CD4-positive, alpha-beta T cell treated with Interferon gamma for 1 hour (primary cell): ENCODE measurements at regions not wholly inside any gene's neighbourhood (a gene's known extent, or its start where the extent isn't known, plus 50 kb on each side); places are given as distances from the start of the nearest gene placed in this dataset.
"Not testable (repeated sequence)": the region's sequence is repeated elsewhere in the genome, so short reads cannot be mapped to it uniquely, and the experiment has no call there.

ENCODE experiments used
- DNase-seq: peaks from one replicate; pipeline ENCODE4 v3.0.0-alpha.2; 2020

DNA sequence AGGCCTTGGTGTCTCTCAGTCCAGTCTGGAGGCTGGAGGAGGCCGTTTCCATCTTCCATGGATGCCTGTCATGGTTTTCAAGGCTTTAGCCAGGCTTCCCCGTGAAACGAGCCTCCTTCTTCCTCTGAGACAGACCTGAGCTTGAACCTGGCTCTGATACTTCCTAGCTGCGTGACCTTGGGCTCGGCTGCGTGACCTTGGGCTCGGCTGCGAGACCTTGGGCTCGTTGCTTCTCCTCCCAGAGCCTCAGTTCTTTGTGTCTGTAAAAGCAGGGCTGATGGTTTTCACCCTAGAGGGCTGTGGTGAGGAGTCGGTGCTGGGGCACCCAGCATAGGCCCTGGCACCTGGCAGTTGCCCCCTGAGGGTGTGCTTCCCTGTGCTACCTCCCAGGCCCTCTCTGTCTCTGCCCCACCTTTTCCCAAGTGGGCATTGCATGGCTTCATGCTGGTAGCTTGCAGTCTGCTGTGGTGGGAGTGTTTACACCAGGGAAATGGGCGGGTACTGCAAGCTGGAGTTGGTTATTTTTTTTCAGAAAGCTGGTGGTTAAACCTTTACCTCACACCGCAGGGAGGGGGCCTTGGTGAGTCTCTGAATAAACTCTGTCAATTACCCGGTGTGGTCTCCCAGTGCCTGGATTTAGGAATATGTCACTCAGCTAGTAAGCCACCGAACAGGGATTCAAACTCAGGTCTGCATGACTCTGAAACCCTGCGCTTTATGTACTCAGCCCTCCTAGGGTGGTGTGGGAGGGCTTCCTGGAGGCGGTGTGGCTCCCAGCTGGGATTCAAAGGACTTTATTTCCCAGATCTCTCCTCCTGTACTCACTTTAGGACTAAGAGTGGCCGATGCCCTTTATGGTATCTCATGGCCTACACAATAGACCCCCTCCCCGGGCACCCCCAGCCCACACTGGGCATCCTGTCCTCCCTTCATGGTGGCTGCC lies 129.0 kb upstream of the CIBAR2 start:
- no peak for DNase-seq

DNA sequence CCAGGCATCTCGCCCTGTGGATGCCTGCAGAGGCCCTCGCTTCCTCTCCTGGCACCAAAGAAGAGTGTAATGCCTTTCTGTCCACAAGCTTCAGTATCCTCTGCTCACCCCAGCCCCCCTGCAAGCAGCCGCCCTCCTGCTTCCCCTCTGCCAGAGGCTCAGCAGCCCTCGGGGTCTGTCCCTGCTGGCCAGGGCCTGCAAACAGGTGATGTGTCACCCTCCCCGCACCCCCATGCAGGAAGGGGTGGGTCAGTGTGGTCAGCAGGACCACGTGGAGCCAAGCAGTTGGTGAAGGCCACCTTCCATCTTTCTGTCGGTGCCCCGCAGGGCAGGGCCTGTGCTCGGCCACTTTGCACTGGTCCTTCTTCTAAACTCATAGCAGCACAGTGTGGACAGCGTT lies 129.9 kb upstream of the CIBAR2 start:
- no peak for DNase-seq

DNA sequence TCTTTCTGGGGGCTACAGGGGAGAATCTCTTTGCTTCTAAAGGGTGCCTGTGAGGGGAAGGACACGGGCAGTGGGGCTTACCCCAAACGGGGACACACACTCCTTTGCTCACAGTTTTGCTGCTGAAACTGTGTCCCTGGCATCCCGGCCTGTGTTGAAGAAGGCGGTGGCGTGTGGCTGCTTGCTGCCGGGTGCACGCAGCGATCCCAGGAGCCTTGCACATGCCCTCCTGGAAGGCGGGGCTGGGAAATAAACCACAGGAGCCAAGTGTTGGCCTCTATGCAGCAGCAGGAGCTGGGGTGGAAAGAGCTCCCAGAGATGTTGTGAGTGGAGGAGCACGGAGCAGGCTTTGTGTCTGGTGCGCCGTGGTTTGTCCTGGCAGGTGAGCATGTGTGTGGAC lies 131.0 kb upstream of the CIBAR2 start:
- DNase-seq = no peak

DNA sequence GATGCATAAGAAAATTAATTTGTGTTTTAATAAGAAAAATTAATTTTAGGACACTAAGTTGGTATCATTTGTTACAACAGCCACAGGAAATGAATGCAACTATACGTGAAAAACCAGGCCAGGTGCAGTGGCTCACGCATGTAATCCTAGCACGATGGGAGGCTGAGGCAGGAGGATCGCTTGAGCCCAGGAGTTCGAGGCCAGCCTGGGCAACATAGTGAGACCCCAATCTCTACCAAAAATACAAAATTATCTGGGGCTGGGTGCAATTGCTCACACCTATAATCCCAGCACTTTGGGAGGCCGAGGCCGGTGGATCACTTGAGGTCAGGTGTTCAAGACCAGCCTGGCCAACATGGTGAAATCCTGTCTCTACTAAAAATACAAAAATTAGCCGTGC lies 132.2 kb upstream of the CIBAR2 start:
- not testable (repeated sequence) for DNase-seq

DNA sequence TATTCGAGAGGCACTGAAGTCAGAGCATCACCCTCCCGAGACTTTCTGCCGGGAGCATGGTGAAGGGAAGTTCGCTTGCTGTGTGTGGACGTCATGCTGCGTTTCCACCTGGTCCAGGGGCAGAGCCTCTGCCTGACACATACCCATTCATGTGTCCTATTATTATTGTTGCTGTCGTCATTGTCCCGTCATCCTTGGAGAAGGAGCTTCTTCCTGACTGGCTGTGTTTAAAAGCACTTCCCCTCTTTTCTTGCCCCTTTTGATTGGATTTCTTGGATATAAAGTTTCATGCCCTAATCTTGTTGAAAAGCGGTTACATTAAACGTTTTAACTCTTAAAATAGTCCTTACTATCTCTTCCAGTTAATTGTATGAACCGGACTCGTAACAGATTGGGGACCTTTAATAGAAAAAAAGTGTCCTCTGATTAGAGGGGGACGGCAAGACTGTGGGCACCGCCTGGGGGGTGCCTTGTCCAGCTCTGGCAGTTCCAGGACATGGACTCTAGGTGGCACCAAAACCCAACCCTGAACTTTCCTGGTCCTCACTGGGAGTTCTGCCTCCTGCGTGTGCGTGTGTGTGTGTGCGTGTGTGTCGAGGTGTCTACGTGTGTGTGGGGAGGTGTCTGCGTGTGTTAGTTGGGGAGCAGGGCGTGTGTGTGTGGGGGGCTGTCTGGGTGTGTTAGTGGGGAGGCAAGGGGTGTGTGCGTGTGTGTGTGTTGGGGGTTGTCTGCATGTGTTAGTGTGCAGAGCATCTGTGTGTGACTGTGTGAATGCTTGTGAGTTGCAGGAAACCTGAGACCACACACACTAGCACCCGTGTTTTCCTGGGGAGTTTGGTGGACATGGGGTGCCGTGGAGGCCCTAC lies 133.3 kb upstream of the CIBAR2 start:
- peak; percentile 49 for DNase-seq

DNA sequence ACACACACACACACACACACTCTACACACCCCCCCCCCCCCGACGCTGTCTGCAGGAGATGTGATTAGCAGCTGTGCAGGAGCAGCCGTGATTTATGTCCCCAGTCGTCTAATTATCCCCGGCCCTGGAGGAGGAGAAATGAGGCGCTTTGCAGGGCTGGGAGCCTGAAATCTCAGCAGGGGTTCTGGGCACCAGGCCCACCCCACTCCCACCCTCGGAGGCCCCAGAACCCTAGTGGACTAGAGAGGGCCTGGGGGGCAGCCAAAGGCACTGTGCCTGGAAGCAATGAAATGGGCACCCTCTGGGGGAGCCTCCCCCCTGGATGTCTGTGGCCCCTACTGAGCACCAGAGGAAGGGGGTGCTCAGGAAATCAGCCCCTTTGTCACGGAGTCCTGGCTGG lies 134.2 kb upstream of the CIBAR2 start:
- no peak for DNase-seq

DNA sequence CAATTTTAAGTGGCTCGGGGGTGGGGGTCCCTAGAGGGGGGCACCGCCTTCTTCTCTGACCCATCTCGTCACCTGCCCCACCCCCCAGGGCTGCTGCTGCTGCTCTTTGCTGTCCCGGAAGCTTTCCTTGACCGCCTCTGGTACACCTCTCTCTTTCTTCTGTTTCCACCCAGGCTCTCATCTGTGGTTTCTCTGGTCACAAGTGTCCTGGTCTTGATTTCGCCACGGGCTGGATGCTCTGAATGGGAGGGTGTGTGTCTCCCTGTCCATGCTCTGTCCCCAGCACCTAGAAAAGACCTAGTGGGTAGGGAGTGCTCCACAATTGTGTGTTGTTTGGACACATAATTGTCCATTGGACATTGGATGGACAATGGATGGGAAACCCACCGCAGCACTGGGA lies 134.7 kb upstream of the CIBAR2 start:
- DNase-seq = no peak

DNA sequence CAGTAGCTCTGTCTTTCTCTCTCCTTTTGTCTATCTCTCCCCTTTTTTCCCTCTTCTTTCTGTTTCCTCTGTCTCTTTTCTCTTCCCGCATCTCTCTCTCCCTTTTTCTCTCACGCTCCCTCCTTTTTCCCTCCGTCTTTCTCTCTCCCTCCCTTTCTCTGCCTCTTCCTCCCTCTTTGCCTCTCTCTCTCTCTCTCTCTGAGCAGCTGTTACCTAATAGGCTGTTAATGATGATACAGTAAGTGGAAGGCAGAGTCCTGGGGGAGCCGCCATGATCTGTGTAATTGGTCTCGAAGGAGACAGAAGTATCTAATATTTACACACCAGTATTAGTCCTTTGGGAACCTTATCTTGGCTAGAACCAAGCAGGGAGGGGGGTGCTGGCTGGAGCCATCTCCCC lies 136.1 kb upstream of the CIBAR2 start:
- no peak for DNase-seq

DNA sequence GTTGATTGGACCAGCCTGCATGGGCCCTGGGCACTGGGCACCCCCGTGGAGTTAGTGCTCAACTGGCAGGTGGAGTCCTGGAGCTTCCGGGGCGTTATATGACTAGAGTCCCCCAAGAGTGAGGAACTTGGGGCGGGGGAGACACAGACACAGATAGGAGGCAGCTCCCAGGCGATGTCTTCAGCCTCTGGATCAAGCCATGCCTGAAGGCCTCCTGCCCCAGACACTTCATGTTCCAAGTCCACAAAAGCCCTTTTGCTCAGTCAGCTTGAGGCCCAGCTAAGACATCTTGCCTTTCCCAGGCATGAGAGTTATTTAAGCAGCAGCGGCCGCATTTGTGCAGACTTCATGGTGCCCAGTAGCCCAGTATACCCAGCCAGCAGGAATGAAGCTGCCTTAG lies 136.6 kb upstream of the CIBAR2 start:
- DNase-seq = no peak

DNA sequence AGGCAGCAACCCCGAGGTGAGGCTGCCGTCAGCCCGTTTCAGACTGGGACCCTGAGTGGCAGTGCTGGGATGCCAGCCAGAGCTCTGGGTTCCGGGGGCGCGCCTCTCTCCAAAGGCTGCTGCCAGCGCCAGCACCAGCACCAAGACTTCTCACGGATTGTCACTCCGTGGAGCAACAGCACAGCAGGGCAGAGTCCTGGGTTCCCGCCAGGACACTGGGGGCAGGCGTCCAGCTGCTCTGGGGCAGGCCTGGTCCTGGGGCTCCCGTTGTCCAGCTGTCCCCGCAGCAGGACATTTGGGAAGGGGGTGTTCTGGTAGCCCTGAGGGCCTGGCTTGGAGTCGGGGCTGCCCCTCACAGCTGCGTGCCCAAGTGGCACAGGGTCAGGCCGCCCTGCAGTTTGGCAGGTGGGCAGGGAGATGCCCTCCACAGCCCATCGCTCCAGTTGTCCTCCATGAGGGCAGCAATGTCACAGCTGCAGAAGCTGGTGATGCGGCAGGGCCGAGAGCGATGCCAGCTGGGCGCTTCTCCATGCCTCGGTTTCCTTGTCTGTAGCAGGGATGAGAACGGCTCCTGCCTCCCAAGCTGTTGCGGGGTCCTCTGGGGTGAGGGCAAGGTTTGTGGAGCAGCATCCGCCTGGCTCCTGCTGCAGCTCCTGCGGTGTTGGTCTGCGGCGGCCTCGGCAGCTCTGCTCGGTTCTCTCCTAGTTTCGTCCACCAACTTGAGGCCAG lies 137.3 kb upstream of the CIBAR2 start:
- no peak for DNase-seq

DNA sequence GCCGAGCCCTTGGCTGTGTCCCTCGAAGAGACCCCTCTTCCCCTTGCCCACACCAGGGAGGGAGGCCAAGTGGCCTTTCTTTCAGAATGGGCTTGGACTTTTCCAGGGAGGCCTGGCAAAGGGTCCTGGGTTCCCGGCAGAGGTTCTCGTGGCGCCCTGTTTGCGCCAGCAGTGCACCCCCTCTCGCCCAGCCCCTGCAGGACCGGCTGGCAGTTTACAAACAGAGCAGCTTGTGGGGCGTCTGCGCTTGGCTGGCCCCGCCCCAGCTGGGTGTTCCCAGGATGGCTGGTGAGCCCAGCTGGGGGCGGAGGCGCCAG lies 137.8 kb upstream of the CIBAR2 start:
- no peak for DNase-seq

DNA sequence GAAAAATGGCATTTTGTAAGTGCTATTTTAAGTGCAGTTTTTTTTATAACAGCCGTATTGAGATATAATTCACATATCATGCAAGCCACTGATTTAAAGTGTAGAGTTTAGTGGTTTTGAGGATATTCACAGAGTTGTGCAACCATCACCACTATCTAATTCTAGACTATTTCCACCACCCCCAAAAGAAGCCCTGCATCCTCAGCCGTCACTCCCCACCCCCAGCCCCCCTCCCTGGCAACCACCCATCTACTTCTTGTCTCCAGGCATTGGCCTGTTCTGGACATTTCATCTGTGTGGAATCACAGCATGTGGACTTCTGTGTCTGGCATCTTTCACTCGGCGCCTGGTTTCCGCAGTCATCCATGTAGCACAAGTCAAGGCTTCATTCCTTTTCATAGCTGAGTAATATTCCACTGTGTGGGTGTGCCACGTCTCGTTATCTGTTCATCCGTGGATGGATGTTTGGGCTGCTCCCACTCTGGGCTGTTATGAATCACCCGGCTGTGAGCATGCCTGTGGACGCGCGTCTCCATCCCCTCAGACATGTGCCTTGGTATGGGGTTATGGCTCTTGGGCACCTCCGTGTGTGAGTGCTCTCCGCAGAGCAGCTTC lies 138.4 kb upstream of the CIBAR2 start:
- DNase-seq = no peak

DNA sequence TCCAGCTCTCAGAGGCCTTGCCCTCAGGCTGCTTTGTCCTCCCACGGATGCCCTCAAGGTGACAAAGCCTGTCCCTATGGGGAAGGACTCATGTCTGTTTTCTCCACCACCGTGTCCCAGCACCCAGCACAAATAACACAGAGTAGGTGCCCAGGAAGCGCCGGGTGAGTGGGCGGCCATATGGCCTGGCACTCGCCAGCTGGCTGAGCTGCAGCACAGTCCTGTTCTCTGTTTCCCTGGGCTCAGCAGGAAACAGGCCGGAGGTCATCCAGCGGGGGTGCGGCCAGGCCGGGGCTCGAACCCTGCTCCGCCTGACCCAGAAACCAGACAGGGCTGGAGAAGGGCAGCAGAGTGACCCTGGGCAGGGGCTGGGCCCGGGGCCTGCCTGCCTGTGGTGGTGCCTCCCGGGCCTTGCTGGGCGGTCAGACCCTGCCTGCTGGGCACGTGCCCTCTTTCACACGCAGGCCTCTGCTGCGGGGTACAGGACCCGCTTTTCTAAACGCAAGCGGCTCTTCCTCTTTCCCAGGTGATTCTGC lies 139.0 kb upstream of the CIBAR2 start:
- no peak for DNase-seq

DNA sequence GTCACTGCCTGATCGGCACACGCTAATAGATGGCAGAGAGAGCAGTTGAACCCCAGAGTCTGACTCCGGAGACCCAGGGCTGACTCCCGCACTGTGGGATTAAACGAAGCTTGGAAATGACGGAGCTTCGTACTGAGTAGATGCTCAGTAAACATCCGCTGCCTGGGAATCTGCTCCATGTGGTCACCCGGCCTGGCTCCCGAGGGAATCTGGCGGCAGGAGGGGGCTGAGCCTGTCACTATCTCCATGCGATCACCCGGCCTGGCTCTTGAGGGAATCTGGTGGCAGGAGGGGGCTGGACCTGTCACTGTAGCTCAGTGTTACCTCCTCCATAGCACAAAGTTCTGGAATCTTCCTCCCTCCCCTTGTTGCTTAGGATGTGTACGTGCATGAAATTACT lies 139.7 kb upstream of the CIBAR2 start:
- DNase-seq = no peak

DNA sequence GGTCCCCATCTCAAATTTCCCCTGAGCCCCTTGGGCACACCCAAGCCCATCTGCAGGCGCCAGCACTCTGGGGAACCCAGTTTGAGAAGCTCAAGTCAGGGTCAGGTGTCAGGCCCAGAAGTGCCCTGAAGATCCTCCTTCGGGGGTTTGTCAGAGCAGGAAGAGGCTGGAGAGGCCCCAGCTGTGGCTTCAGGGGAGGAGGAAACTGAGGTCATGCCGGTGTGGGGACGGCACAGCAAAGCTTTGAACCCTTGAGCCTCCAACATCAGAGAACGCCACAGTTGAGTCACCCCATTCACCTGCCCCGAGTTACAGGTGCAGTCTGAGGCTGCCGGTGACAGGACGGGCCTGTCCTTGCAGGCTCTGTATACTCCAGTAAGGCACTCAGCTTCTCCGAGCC lies 140.2 kb upstream of the CIBAR2 start:
- no peak for DNase-seq

DNA sequence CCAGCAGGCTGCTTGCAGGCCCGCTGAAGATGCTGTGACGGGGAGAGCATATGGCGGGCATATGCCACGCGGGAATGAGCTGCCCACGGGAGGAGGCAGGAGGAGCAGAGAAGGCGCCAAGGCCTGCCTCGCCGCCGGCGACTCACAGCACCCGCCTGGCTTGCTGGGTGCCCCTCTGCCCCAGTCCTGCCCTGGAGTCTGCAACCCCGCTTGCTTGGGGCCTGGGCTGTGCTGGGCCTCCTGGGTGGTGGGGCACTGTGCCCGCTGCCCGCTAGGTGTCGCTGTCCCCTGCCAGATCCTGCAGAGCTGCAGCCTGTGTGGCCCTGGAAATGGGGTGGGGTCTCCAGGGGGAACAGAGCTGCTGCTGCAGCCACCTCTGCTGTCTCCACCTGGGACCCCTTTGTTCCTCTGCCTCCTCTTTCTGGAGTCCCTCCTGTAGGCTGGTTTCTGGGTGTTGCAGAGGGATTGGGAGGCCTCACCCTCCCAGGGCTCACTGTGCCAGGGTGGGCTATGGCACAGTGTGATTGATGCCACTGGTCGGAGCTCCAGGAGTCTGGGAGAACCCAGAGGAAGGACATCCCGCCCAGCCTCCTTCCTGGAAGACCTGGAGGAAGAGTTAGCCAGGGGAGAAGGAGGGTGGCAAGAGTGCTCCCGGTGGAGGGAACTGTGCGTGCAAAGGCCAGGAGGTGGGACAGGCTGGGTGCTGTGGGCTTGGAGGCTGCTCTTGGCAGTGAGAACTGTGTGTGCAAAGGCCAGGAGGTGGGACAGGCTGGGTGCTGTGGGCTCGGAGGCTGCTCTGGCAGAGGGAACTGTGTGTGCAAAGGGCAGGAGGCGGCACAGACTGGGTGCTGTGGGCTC lies 141.0 kb upstream of the CIBAR2 start:
- DNase-seq = peak; percentile 49

DNA sequence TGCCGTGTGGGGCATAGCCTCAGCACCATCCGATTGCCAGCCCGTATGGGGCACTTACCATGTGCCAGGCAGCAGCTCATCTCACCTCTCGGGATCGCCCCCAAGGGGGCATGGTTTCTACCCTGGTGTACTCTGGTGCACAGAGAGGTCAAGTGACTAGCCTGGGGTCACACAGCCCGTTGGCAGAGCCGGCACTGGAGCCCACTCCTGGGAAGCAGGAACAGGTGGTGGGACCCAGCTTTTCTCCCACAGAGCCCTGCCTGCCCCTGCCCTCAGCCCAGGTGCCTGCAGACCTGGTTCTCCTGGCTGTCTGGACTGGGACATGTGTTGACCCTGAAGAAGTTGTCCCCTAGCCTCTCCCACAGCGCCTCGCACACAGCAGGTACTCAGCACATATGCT lies 141.8 kb upstream of the CIBAR2 start:
- DNase-seq = no peak

DNA sequence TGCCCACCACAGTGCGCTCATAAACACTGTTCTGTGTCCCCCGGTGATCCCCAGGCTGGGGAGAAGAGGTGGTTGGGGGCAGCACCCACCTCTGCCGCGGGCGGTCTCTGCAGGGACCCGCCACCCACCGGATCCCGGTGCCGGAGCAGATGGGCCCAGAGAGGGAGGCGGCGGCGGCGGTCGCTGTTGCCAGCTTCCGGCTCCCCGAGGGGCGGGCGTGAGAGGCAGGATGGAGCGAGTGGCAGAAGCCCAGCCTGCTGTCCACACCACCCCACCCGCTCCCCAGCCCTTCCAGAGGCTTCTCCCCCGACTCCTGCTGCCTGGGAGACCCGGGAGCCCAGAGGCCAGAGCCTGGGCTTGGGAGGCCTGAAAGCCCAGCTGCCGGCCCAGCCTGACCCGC lies 142.6 kb upstream of the CIBAR2 start:
- no peak for DNase-seq

DNA sequence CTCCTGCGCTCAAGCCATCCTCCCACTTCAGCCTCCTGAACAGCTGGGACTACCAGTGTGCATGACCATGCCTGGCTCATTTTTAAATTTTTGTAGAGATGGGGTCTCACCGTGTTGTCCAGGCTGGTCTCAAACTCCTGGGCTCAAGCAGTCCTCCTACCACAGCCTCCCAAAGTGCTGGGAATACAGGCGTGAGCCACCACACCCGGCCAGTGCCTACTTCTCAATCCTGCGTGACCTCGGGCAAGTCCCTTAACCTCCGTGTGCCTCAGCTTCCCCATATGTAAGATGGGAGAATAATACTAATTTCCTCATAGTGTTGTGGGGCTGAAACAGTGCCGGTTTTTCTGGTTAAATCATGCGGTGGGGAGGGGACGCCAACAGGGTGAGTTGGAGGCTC lies 143.5 kb upstream of the CIBAR2 start:
- no peak for DNase-seq

DNA sequence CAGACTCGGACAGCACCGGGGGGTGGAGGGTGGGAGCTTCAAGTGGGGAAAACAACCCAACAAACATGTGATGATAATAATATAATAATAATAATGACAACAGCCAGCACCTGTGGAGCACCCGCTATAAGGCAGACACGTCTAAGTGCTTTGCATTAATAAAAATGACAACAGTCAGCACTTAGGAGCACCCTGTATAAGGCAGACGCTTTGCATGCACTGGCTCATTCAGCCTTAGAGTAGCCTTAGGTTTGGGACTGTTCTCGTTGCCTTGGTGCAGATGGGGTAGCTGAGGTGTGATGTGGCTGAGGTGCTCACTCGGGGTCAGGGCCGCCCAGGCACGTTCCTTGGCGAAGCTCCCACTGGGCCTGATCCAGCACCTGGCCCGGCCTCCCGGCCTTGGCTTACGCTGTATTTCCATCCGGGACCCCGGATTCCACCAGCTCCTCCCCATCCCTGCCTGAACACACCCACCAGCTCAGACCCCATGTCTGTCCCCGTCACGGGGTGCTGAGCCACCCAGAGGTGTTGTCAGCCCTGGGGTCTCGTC lies 144.0 kb upstream of the CIBAR2 start:
- DNase-seq = no peak

DNA sequence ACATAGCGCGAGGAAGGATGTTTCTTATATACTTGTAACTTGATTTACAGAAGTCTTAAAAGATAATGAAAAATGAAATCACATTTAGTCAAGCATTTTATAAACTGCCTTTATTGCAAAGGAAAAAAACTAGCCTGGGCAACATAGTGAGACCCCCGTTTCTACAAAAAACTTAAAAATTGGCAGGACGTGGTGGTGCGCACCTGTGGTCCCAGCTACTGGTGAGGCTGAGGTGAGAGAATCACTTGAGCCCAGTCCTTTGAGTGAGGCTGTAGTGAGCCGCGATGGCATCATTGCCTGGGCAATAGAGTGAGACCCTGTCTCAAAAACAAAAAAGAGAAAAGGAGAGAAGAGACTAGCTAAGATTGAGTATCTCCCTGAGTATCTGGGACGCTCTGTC lies 145.2 kb upstream of the CIBAR2 start:
- no peak for DNase-seq

DNA sequence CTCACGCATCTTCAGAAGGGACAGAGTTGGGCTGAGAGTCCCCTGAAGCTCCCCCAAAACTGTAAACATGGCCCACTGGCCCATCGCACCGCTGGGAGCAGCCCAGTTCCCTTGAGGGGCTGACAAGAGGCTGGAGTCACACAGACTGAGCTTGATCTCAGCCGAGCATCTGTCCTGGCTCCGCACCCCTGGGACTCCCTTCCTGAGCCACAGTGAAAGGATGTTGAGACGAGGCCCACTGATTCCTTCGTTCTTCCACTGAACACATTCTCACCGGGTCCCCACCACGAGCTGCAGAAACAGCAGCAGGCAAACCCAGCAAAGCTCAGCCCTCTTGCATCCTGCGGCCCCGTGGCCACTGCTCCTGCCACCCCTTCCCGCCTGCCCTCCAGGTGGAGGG lies 145.9 kb upstream of the CIBAR2 start:
- no peak for DNase-seq
